Karpas-422 (cell line): ENCODE measurements at regions not wholly inside any gene's neighbourhood (a gene's known extent, or its start where the extent isn't known, plus 50 kb on each side); places are given as distances from the start of the nearest gene placed in this dataset.
"Not testable (repeated sequence)": the region's sequence is repeated elsewhere in the genome, so short reads cannot be mapped to it uniquely, and the experiment has no call there.

ENCODE experiments used
- DNase-seq: peaks from one replicate; pipeline ENCODE4 v3.0.0-alpha.2; 2015
- H2AFZ ChIP-seq: fragments of 200-600 bp; sonication (generic); 2 replicates; pipeline ENCODE4 v1.6.1; 2014; ENCODE audit warnings: antibody characterized with exemption, low read length, mixed read lengths
- H3K27ac ChIP-seq: fragments of 200-600 bp; sonication (generic); 2 replicates; pipeline ENCODE4 v1.5.1; 2014; ENCODE audit warnings: mild to moderate bottlenecking, low read length, moderate library complexity
- H3K27me3 ChIP-seq: fragments of 200-600 bp; sonication (generic); 2 replicates; pipeline ENCODE4 v1.6.1; 2014; ENCODE audit warnings: low read length, mixed read lengths
- H3K36me3 ChIP-seq: fragments of 200-600 bp; sonication (generic); 2 replicates; pipeline ENCODE4 v1.6.1; 2014; ENCODE audit warnings: low read length, mixed read lengths; ENCODE audit not compliant: insufficient read depth
- H3K4me1 ChIP-seq: fragments of 200-600 bp; sonication (generic); 2 replicates; pipeline ENCODE4 v1.6.1; 2014; ENCODE audit warnings: mild to moderate bottlenecking, low read length, mixed read lengths
- H3K4me2 ChIP-seq: fragments of 200-600 bp; sonication (generic); 2 replicates; pipeline ENCODE4 v1.6.1; 2014; ENCODE audit warnings: low read length, low read depth, mild to moderate bottlenecking; ENCODE audit not compliant: poor library complexity, severe bottlenecking
- H3K4me3 ChIP-seq: fragments of 200-600 bp; sonication (generic); 2 replicates; pipeline ENCODE4 v1.5.1; 2014; ENCODE audit warnings: mild to moderate bottlenecking, antibody characterized with exemption, low read length, mixed read lengths
- H3K79me2 ChIP-seq: fragments of 200-600 bp; sonication (generic); 2 replicates; pipeline ENCODE4 v1.6.1; 2014; ENCODE audit warnings: mild to moderate bottlenecking, low read length, mixed read lengths
- H3K9ac ChIP-seq: fragments of 200-600 bp; sonication (generic); 2 replicates; pipeline ENCODE4 v1.6.0; 2014; ENCODE audit warnings: low read length
- H3K9me2 ChIP-seq: fragments of 200-600 bp; sonication (generic), shearing (Covaris generic); replicated peaks from 2 replicates; pipeline ENCODE4 v1.6.0; 2014; ENCODE audit warnings: mild to moderate bottlenecking, low read length, moderate library complexity; ENCODE audit not compliant: insufficient read depth
- H3K9me3 ChIP-seq: fragments of 300-700, 200-600 bp; sonication (generic); 2 replicates; pipeline ENCODE4 v1.6.1; 2014; ENCODE audit warnings: low read length, mixed read lengths
- H4K20me1 ChIP-seq: fragments of 200-600 bp; sonication (generic); 2 replicates; pipeline ENCODE4 v1.6.1; 2014; ENCODE audit warnings: mild to moderate bottlenecking, antibody characterized with exemption, low read length, low read depth; ENCODE audit not compliant: insufficient read depth

GRCh38 chr3:153055779-153056178, 106.2 kb upstream of the RAP2B start:
- no peaks in the 10 kb centered on the region for H3K9me3 ChIP-seq
- H3K9me2 ChIP-seq: no peaks in the 10 kb centered on the region
- no peak overlapping the region for H2AFZ ChIP-seq
- DNase-seq: no peak
- H3K9ac ChIP-seq: no peak overlapping the region
- no peak overlapping the region for H3K4me2 ChIP-seq
- H3K36me3 ChIP-seq: no peaks in the 10 kb centered on the region
- no peak overlapping the region for H3K27ac ChIP-seq
- H3K79me2 ChIP-seq: no peaks in the 10 kb centered on the region
- no peaks in the 10 kb centered on the region for H4K20me1 ChIP-seq
- no peaks in the 10 kb centered on the region for H3K4me1 ChIP-seq
- H3K4me3 ChIP-seq: no peak overlapping the region
- no peaks in the 10 kb centered on the region for H3K27me3 ChIP-seq

- H3K4me1 ChIP-seq, H3K9ac ChIP-seq, H3K4me2 ChIP-seq, H3K9me3 ChIP-seq, DNase-seq, H3K4me3 ChIP-seq, H3K9me2 ChIP-seq, H3K79me2 ChIP-seq, H3K27me3 ChIP-seq, H3K27ac ChIP-seq, H2AFZ ChIP-seq, H4K20me1 ChIP-seq, H3K36me3 ChIP-seq: not testable (repeated sequence)
Observed at GRCh38 chr3:153058031-153058688, 103.9 kb upstream of the RAP2B start.

GRCh38 chr3:153060346-153060745, 101.7 kb upstream of the RAP2B start:
- H3K9ac ChIP-seq: no peak overlapping the region
- no peaks in the 10 kb centered on the region for H3K79me2 ChIP-seq
- no peak overlapping the region for H3K27ac ChIP-seq
- no peak for DNase-seq
- no peaks in the 10 kb centered on the region for H3K27me3 ChIP-seq
- H3K9me3 ChIP-seq: no peaks in the 10 kb centered on the region
- H3K36me3 ChIP-seq: no peaks in the 10 kb centered on the region
- H3K9me2 ChIP-seq: no peaks in the 10 kb centered on the region
- H3K4me2 ChIP-seq: no peak overlapping the region
- no peak overlapping the region for H2AFZ ChIP-seq
- peaks cover 7% of the 10 kb centered on the region for H3K4me1 ChIP-seq
- H3K4me3 ChIP-seq: no peak overlapping the region
- H4K20me1 ChIP-seq: no peaks in the 10 kb centered on the region

- H3K9ac ChIP-seq: no peak overlapping the region
- H3K9me3 ChIP-seq: no peaks in the 10 kb centered on the region
- no peak for DNase-seq
- no peak overlapping the region for H3K4me2 ChIP-seq
- no peak overlapping the region for H3K27ac ChIP-seq
- no peaks in the 10 kb centered on the region for H3K9me2 ChIP-seq
- H3K4me3 ChIP-seq: no peak overlapping the region
- no peak overlapping the region for H2AFZ ChIP-seq
- no peaks in the 10 kb centered on the region for H4K20me1 ChIP-seq
- no peaks in the 10 kb centered on the region for H3K27me3 ChIP-seq
- H3K36me3 ChIP-seq: no peaks in the 10 kb centered on the region
- H3K79me2 ChIP-seq: no peaks in the 10 kb centered on the region
- H3K4me1 ChIP-seq: peaks cover 7% of the 10 kb centered on the region
Observed at GRCh38 chr3:153061938-153062528, 100.0 kb upstream of the RAP2B start.

- H3K9me3 ChIP-seq: no peaks in the 10 kb centered on the region
- no peak overlapping the region for H2AFZ ChIP-seq
- H3K9me2 ChIP-seq: no peaks in the 10 kb centered on the region
- H3K79me2 ChIP-seq: no peaks in the 10 kb centered on the region
- H4K20me1 ChIP-seq: no peaks in the 10 kb centered on the region
- no peaks in the 10 kb centered on the region for H3K27me3 ChIP-seq
- no peak overlapping the region for H3K4me2 ChIP-seq
- H3K4me1 ChIP-seq: peaks cover 7% of the 10 kb centered on the region
- no peak for DNase-seq
- no peaks in the 10 kb centered on the region for H3K36me3 ChIP-seq
- H3K9ac ChIP-seq: no peak overlapping the region
- H3K27ac ChIP-seq: no peak overlapping the region
- H3K4me3 ChIP-seq: no peak overlapping the region
Observed at GRCh38 chr3:153063337-153063736, 98.7 kb upstream of the RAP2B start.

- Histone ChIP-seq H3K27me3 (no peaks in the 10 kb centered on the region), H3K79me2 (no peaks in the 10 kb centered on the region), H3K27ac (no peak overlapping the region), H2AFZ (no peak overlapping the region), H3K4me2 (no peak overlapping the region), H4K20me1 (no peaks in the 10 kb centered on the region), H3K9me2 (no peaks in the 10 kb centered on the region), H3K4me3 (no peak overlapping the region), H3K4me1 (peaks cover 7% of the 10 kb centered on the region), H3K36me3 (no peaks in the 10 kb centered on the region), H3K9ac (no peak overlapping the region), H3K9me3 (no peaks in the 10 kb centered on the region)
- no peak for DNase-seq
Observed at GRCh38 chr3:153066983-153067382, 95.0 kb upstream of the RAP2B start.

- H3K4me1 ChIP-seq: no peaks in the 10 kb centered on the region
- no peaks in the 10 kb centered on the region for H4K20me1 ChIP-seq
- H3K79me2 ChIP-seq: no peaks in the 10 kb centered on the region
- H3K9ac ChIP-seq: no peak overlapping the region
- H3K9me3 ChIP-seq: no peaks in the 10 kb centered on the region
- no peaks in the 10 kb centered on the region for H3K27me3 ChIP-seq
- no peak overlapping the region for H3K27ac ChIP-seq
- no peak overlapping the region for H3K4me3 ChIP-seq
- no peak for DNase-seq
- H3K4me2 ChIP-seq: no peak overlapping the region
- no peaks in the 10 kb centered on the region for H3K9me2 ChIP-seq
- H2AFZ ChIP-seq: no peak overlapping the region
- H3K36me3 ChIP-seq: no peaks in the 10 kb centered on the region
Observed at GRCh38 chr3:153069598-153070510, 92.2 kb upstream of the RAP2B start.

GRCh38 chr3:153070511-153070868, 91.5 kb upstream of the RAP2B start:
- Histone ChIP-seq H3K27ac (no peak overlapping the region), H2AFZ (no peak overlapping the region), H3K4me2 (no peak overlapping the region), H3K9me2 (no peaks in the 10 kb centered on the region), H3K4me3 (no peak overlapping the region), H3K9me3 (no peaks in the 10 kb centered on the region), H3K4me1 (no peaks in the 10 kb centered on the region), H3K27me3 (no peaks in the 10 kb centered on the region), H3K9ac (no peak overlapping the region), H4K20me1 (no peaks in the 10 kb centered on the region), H3K36me3 (no peaks in the 10 kb centered on the region), H3K79me2 (no peaks in the 10 kb centered on the region)
- DNase-seq: no peak
